Immature natural killer cell (primary cell): ENCODE measurements at regions not wholly inside any gene's neighbourhood (a gene's known extent, or its start where the extent isn't known, plus 50 kb on each side); places are given as distances from the start of the nearest gene placed in this dataset.

Experiments used
- DNase-seq, 3 donors: peaks; one replicate each; pipeline ENCODE4 v3.0.0; 2022; ENCODE audit warnings: mixed read lengths in 1 of 3
- H3K27ac Mint-ChIP-seq, 6 donors: one replicate each; pipeline ENCODE4 v1.8.0; 2020; ENCODE audit warnings: mixed read lengths in 6 of 6, mild to moderate bottlenecking in 5 of 6, inconsistent platforms in 4 of 6, moderate library complexity in 3 of 6
- H3K27me3 Mint-ChIP-seq, 3 donors: one replicate each; pipeline ENCODE4 v1.8.0; 2020 to 2021; ENCODE audit warnings: low read depth in 3 of 3, mild to moderate bottlenecking in 3 of 3, mixed read lengths in 3 of 3, moderate library complexity in 3 of 3, inconsistent platforms in 1 of 3
- H3K36me3 Mint-ChIP-seq, 3 donors: one replicate each; pipeline ENCODE4 v1.8.0; 2020; ENCODE audit warnings: mixed read lengths in 3 of 3, inconsistent platforms in 2 of 3, mild to moderate bottlenecking in 2 of 3
- H3K4me1 Mint-ChIP-seq, 2 donors: one replicate each; pipeline ENCODE4 v1.8.0; 2020; ENCODE audit warnings: inconsistent platforms in 2 of 2, mild to moderate bottlenecking in 2 of 2, mixed read lengths in 2 of 2, moderate library complexity in 1 of 2
- H3K4me3 Mint-ChIP-seq, 5 donors: one replicate each; pipeline ENCODE4 v1.8.0; 2020; ENCODE audit warnings: mild to moderate bottlenecking in 5 of 5, mixed read lengths in 5 of 5, inconsistent platforms in 3 of 5, moderate library complexity in 3 of 5
- H3K9me3 Mint-ChIP-seq, 6 donors: one replicate each; pipeline ENCODE4 v1.8.0; 2020; ENCODE audit warnings: mild to moderate bottlenecking in 6 of 6, mixed read lengths in 6 of 6, inconsistent platforms in 4 of 6, moderate library complexity in 3 of 6

DNA sequence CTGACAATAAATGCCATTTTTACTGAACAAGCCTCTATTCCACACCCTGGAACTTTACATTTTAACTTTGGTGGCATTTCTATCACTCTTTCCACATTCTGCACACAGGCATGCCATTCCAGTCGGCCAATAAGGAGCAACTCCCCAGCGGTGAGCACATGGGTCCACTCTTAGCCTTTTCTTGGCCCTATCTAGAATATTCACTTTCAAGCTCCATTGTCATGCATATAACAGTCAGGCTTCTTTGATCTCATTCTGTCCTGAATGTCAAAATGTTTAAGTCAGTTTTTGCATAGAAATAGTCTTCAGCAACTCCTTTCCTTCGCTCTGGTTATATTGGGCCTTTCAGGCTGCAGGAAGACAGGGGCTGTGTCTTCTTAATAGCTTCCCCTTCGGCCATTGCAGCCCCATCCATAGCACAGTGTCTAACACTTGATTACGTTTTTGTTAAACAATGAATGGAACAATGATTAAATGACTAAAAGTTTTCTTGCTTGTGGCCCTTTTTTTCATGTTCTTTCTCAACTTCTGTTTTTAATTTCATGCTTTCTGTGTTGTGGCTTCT, 427.3 kb downstream of the MFSD1 start:
- Mint-ChIP-seq H3K27ac (no peak overlapping the region), H3K9me3 (peaks cover 3 to 14% (median 8%) of the 10 kb centered on the region in 6 donors), H3K36me3 (no peaks in the 10 kb centered on the region), H3K4me3 (no peak overlapping the region), H3K4me1 (no peaks in the 10 kb centered on the region), H3K27me3 (peaks cover 0 to 3% (median 0%) of the 10 kb centered on the region in 3 donors)
- DNase-seq, result no peak

- Mint-ChIP-seq H3K27ac (no peak overlapping the region), H3K4me3 (no peak overlapping the region), H3K27me3 (peaks cover 0 to 3% (median 1%) of the 10 kb centered on the region in 3 donors), H3K36me3 (no peaks in the 10 kb centered on the region), H3K9me3 (peaks cover 4 to 14% (median 8%) of the 10 kb centered on the region in 6 donors), H3K4me1 (no peaks in the 10 kb centered on the region)
- no peak for DNase-seq
Measured at GRCh38 chr3:159232966-159233365, 431.1 kb downstream of the MFSD1 start.

DNA sequence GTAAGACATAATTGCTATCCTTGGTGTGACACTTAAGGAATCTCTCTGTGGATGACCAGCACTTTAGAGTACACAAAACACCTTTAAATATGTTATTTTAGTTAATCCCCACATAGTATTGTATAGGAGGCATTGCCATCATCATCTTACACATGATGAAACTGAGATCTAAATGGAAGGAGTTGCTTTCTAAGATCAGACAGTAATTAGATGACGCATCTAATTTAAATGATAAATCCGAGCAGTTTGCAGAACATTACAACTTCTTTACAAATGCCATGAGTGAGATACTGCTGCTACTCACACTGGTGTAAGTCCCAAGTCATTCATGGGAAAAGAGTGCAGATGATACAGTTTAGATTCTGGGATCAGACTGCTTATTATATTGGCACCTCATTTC, 431.9 kb downstream of the MFSD1 start:
- peaks cover 0 to 3% (median 1%) of the 10 kb centered on the region in 3 donors for H3K27me3 Mint-ChIP-seq
- no peak overlapping the region for H3K27ac Mint-ChIP-seq
- DNase-seq, result no peak
- no peaks in the 10 kb centered on the region for H3K36me3 Mint-ChIP-seq
- no peak overlapping the region for H3K4me3 Mint-ChIP-seq
- peaks cover 5 to 15% (median 8%) of the 10 kb centered on the region in 6 donors for H3K9me3 Mint-ChIP-seq
- H3K4me1 Mint-ChIP-seq, result no peaks in the 10 kb centered on the region

GRCh38 chr3:159234306-159234705, 432.5 kb downstream of the MFSD1 start:
- H3K4me1 Mint-ChIP-seq, result no peaks in the 10 kb centered on the region
- H3K27ac Mint-ChIP-seq, result no peak overlapping the region
- peaks cover 4 to 11% (median 8%) of the 10 kb centered on the region in 6 donors for H3K9me3 Mint-ChIP-seq
- H3K27me3 Mint-ChIP-seq, result peaks cover 0 to 3% (median 1%) of the 10 kb centered on the region in 3 donors
- no peak for DNase-seq
- no peak overlapping the region for H3K4me3 Mint-ChIP-seq
- H3K36me3 Mint-ChIP-seq, result no peaks in the 10 kb centered on the region

- no peaks in the 10 kb centered on the region for H3K36me3 Mint-ChIP-seq
- H3K4me1 Mint-ChIP-seq, result no peaks in the 10 kb centered on the region
- no peak overlapping the region for H3K27ac Mint-ChIP-seq
- peaks cover 1 to 3% (median 2%) of the 10 kb centered on the region in 3 donors for H3K27me3 Mint-ChIP-seq
- no peak overlapping the region for H3K4me3 Mint-ChIP-seq
- DNase-seq, result no peak
- peaks cover 0 to 9% (median 5%) of the 10 kb centered on the region in 6 donors for H3K9me3 Mint-ChIP-seq
Measured at GRCh38 chr3:159236321-159236720, 434.5 kb downstream of the MFSD1 start.

DNA sequence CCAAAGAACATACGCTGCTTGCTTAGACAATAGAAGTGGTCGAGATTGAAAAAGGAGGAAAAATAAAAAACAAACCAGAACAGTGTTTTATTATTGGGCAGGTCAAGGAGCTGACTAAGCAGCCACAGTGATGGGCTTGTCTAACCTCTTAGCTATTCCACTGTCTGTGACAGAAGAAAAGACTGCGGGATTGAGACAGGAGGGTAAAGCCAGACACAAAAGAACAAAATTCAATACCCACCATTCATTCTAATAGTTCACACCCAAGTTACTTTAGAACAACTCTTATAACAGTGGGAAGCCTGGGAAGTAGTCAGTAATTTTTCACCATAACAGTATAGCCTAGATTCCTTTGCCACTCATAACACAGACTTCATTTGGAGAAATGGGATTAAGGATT, 435.4 kb downstream of the MFSD1 start:
- H3K27ac Mint-ChIP-seq, result no peak overlapping the region
- no peaks in the 10 kb centered on the region for H3K36me3 Mint-ChIP-seq
- H3K9me3 Mint-ChIP-seq, result peaks cover 0 to 9% (median 5%) of the 10 kb centered on the region in 6 donors
- H3K27me3 Mint-ChIP-seq, result peaks cover 0 to 2% (median 1%) of the 10 kb centered on the region in 3 donors
- H3K4me3 Mint-ChIP-seq, result no peak overlapping the region
- DNase-seq, result no peak
- no peaks in the 10 kb centered on the region for H3K4me1 Mint-ChIP-seq

DNA sequence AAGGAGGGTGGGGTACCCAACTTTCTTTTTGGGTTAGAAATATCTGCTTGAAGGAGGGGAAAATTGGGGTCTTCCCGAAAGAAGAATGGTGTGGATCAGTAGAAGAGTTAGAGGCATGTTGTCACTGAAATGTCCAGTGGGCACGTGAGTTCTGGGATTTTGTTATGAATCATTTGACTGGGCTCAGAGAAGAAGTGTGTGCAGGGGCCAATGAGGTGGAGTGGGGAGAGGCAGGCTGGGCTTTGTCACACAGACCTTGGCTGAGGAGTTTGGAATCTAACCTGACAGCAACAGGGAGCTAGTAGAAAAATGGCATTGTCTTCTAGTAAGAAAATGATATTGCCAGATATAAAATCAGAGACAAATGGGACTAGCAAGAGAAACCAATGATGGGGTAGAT, 436.8 kb downstream of the MFSD1 start:
- Mint-ChIP-seq H3K27me3 (peaks cover 0 to 2% (median 1%) of the 10 kb centered on the region in 3 donors), H3K36me3 (no peaks in the 10 kb centered on the region), H3K4me1 (no peaks in the 10 kb centered on the region), H3K9me3 (peaks cover 0 to 6% (median 1%) of the 10 kb centered on the region in 6 donors), H3K27ac (no peak overlapping the region), H3K4me3 (no peak overlapping the region)
- no peak for DNase-seq

GRCh38 chr3:159239059-159239458, 437.2 kb downstream of the MFSD1 start:
- peaks cover 0 to 2% (median 1%) of the 10 kb centered on the region in 3 donors for H3K27me3 Mint-ChIP-seq
- DNase-seq, result no peak
- no peaks in the 10 kb centered on the region for H3K36me3 Mint-ChIP-seq
- no peaks in the 10 kb centered on the region for H3K4me1 Mint-ChIP-seq
- H3K27ac Mint-ChIP-seq, result no peak overlapping the region
- H3K4me3 Mint-ChIP-seq, result no peak overlapping the region
- peaks cover 0 to 6% (median 1%) of the 10 kb centered on the region in 6 donors for H3K9me3 Mint-ChIP-seq

GRCh38 chr3:159244933-159245332, 443.1 kb downstream of the MFSD1 start:
- Mint-ChIP-seq H3K27ac (no peak overlapping the region), H3K36me3 (no peaks in the 10 kb centered on the region), H3K9me3 (peaks cover 0 to 6% (median under 1%) of the 10 kb centered on the region in 6 donors), H3K27me3 (peaks cover 0 to 4% (median under 1%) of the 10 kb centered on the region in 3 donors), H3K4me1 (no peaks in the 10 kb centered on the region), H3K4me3 (no peak overlapping the region)
- DNase-seq, result no peak

DNA sequence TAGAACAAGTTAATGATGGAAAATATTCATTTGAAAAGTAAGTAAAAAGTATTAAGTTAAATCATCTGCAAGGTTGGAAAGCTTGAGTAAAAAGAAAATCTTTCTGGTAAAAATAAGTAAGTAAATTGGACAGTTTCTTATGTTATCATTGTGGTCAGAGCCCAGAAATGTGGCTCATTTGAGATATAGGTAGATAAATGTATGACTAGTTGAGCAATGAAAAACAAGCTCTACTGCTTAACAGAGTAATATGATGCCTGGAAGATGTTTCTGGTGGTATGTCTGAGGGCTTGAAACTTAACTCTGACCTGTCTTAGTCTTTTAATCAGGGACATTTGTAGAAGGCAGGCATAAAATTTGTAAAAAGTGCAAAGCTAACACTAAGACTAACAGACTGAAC, 444.0 kb downstream of the MFSD1 start:
- Mint-ChIP-seq H3K4me3 (no peak overlapping the region), H3K4me1 (no peaks in the 10 kb centered on the region), H3K27me3 (peaks cover 0 to 4% (median 2%) of the 10 kb centered on the region in 3 donors), H3K36me3 (no peaks in the 10 kb centered on the region), H3K27ac (no peak overlapping the region), H3K9me3 (peaks cover 0 to 8% (median 2%) of the 10 kb centered on the region in 6 donors)
- DNase-seq, result no peak

DNA sequence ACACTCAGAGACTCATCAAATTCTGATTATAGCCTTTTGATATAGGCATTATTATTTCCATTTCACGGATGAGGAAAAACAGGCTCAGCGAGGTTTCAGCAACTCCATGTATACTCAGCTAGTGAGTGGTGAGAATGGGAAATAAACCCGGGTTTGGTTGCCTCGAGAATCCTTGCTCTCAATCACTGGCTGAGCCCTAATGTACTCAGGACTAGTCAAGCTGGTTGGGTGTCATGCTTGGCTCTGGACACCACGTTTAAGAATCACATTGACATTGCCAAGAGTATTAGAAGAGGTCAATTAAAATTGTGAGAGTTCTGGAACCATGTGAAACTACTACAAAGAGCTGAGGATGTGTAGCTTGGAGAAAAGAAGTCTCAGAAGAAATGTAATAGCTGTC, 444.5 kb downstream of the MFSD1 start:
- H3K4me3 Mint-ChIP-seq, result no peak overlapping the region
- DNase-seq, result no peak
- no peaks in the 10 kb centered on the region for H3K4me1 Mint-ChIP-seq
- H3K9me3 Mint-ChIP-seq, result peaks cover 0 to 11% (median 2%) of the 10 kb centered on the region in 6 donors
- H3K36me3 Mint-ChIP-seq, result no peaks in the 10 kb centered on the region
- peaks cover 0 to 5% (median 4%) of the 10 kb centered on the region in 3 donors for H3K27me3 Mint-ChIP-seq
- H3K27ac Mint-ChIP-seq, result no peak overlapping the region

GRCh38 chr3:159249472-159250174, 447.8 kb downstream of the MFSD1 start:
- Mint-ChIP-seq H3K9me3 (peaks cover 6 to 31% (median 14%) of the 10 kb centered on the region in 6 donors), H3K4me1 (no peaks in the 10 kb centered on the region), H3K36me3 (peaks cover 0 to 4% (median 0%) of the 10 kb centered on the region in 3 donors), H3K27me3 (peaks cover 0 to 8% (median 6%) of the 10 kb centered on the region in 3 donors), H3K27ac (no peak overlapping the region), H3K4me3 (no peak overlapping the region)
- no peak for DNase-seq

DNA sequence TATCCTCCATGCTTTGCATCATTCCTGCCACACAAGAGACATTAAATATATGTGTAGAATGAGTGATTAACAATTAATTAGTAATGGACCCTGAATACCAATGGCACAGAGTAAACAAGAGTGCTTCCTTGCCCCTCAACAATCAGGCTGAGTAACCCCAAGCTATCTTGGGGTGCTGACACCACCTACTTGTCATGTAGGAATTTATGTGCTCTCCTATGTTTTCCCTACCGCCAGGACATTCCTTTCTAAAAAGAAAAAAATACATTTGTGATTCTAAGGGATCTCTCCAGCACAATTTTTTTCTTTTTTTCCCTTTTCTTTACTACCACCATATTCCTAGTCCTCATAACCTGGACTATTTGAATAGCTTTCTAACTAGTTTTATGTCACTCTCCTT, 449.1 kb downstream of the MFSD1 start:
- DNase-seq, result no peak
- Mint-ChIP-seq H3K27ac (no peak overlapping the region), H3K27me3 (peaks cover 3 to 8% (median 6%) of the 10 kb centered on the region in 3 donors), H3K4me1 (no peaks in the 10 kb centered on the region), H3K4me3 (no peak overlapping the region), H3K36me3 (peaks cover 0 to 4% (median 0%) of the 10 kb centered on the region in 3 donors), H3K9me3 (peaks cover 6 to 31% (median 14%) of the 10 kb centered on the region in 6 donors)

DNA sequence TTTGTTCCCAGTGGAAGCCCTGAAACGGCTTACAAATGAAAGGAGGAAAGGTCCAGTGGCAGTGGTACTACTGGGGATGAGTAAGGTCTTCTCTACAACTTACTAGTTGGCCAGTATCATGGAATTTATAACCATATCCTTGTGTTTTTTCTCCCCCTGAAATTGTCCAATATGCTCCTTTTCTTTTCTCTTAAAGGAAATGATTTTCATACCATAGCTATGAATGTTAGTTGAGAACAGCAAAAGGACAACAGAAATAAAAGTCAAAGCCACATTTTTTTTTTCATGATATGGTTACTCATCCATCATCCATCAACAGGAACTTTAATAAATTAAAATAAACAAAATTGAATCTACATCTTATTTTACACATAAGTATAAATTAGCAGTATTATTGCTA, 450.4 kb downstream of the MFSD1 start:
- Mint-ChIP-seq H3K27ac (no peak overlapping the region), H3K36me3 (peaks cover 0 to 4% (median 0%) of the 10 kb centered on the region in 3 donors), H3K9me3 (peaks cover 6 to 31% (median 14%) of the 10 kb centered on the region in 6 donors), H3K4me3 (no peak overlapping the region), H3K27me3 (peaks cover 3 to 8% (median 6%) of the 10 kb centered on the region in 3 donors), H3K4me1 (no peaks in the 10 kb centered on the region)
- DNase-seq, result no peak
